KMS-11 (cell line): ENCODE measurements at regions not wholly inside any gene's neighbourhood (a gene's known extent, or its start where the extent isn't known, plus 50 kb on each side); places are given as distances from the start of the nearest gene placed in this dataset.

Experiments used
- H2AFZ ChIP-seq: fragments of 200-600 bp; sonication (generic); 2 replicates; pipeline ENCODE4 v1.6.1; 2016; ENCODE audit warnings: antibody characterized with exemption, mixed run types, low read depth
- H3K27ac ChIP-seq: fragments of 200-600 bp; sonication (generic); 2 replicates; pipeline ENCODE4 v1.6.1; 2016; ENCODE audit warnings: mild to moderate bottlenecking, mixed run types
- H3K27me3 ChIP-seq: fragments of 200-600 bp; sonication (generic); 2 replicates; pipeline ENCODE4 v1.6.1; 2017; ENCODE audit warnings: mild to moderate bottlenecking, low read depth, mixed run types, moderate library complexity; ENCODE audit not compliant: insufficient read depth
- H3K36me3 ChIP-seq: fragments of 200-600 bp; sonication (generic); 2 replicates; pipeline ENCODE4 v1.6.1; 2017; ENCODE audit warnings: mild to moderate bottlenecking, mixed run types; ENCODE audit not compliant: insufficient read depth
- H3K4me1 ChIP-seq: fragments of 200-600 bp; sonication (generic); 2 replicates; pipeline ENCODE4 v1.6.1; 2016; ENCODE audit warnings: mild to moderate bottlenecking, low read depth, mixed run types; ENCODE audit not compliant: poor library complexity, severe bottlenecking
- H3K4me2 ChIP-seq: fragments of 200-600 bp; sonication (generic); 2 replicates; pipeline ENCODE4 v1.7.0; 2016; ENCODE audit warnings: mild to moderate bottlenecking, mixed run types
- H3K4me3 ChIP-seq: fragments of 200-600 bp; sonication (generic); IDR thresholded peaks from 2 replicates; pipeline ENCODE4 v1.6.1; 2017; ENCODE audit warnings: low read depth, low read length, mixed read lengths; ENCODE audit not compliant: insufficient read depth
- H3K79me2 ChIP-seq: fragments of 200-600 bp; sonication (generic); 2 replicates; pipeline ENCODE4 v1.6.1; 2016; ENCODE audit warnings: low read depth, mixed run types; ENCODE audit not compliant: insufficient read depth
- H3K9ac ChIP-seq: fragments of 200-600 bp; sonication (generic); 2 replicates; pipeline ENCODE4 v1.6.1; 2016; ENCODE audit warnings: mild to moderate bottlenecking, mixed run types
- H4K20me1 ChIP-seq: fragments of 200-600 bp; sonication (generic); 2 replicates; pipeline ENCODE4 v1.6.1; 2016; ENCODE audit warnings: mild to moderate bottlenecking, mixed run types; ENCODE audit not compliant: insufficient read depth
- CTCF ChIP-seq: fragments of 200-600 bp; sonication (generic); conservative IDR thresholded peaks from 2 replicates; pipeline ENCODE4 v1.6.1; 2017; ENCODE audit warnings: low read depth, mild to moderate bottlenecking, antibody characterized with exemption, low read length, moderate library complexity, mixed read lengths

- Histone ChIP-seq H3K4me3 (no peak overlapping the region), H3K36me3 (no peaks in the 10 kb centered on the region), H2AFZ (no peak overlapping the region), H3K27ac (no peak overlapping the region), H3K4me1 (no peaks in the 10 kb centered on the region), H3K4me2 (no peak overlapping the region), H3K9ac (no peak overlapping the region), H4K20me1 (no peaks in the 10 kb centered on the region), H3K27me3 (no peaks in the 10 kb centered on the region), H3K79me2 (no peaks in the 10 kb centered on the region)
- no peak for TF ChIP-seq CTCF
Observed at GRCh38 chr6:105936972-105937371, 149.2 kb upstream of the PRDM1 start.

GRCh38 chr6:105935416-105935815 lies 150.7 kb upstream of the PRDM1 start:
- no peak overlapping the region for H3K27ac ChIP-seq
- no peaks in the 10 kb centered on the region for H3K4me1 ChIP-seq
- H3K4me3 ChIP-seq, result no peak overlapping the region
- TF ChIP-seq CTCF, result no peak
- H4K20me1 ChIP-seq, result no peaks in the 10 kb centered on the region
- no peak overlapping the region for H2AFZ ChIP-seq
- H3K27me3 ChIP-seq, result no peaks in the 10 kb centered on the region
- H3K4me2 ChIP-seq, result no peak overlapping the region
- no peaks in the 10 kb centered on the region for H3K36me3 ChIP-seq
- no peaks in the 10 kb centered on the region for H3K79me2 ChIP-seq
- no peak overlapping the region for H3K9ac ChIP-seq

GRCh38 chr6:105934708-105935107 lies 151.4 kb upstream of the PRDM1 start:
- no peaks in the 10 kb centered on the region for H4K20me1 ChIP-seq

GRCh38 chr6:105932440-105932839 lies 153.7 kb upstream of the PRDM1 start:
- no peak overlapping the region for H3K27ac ChIP-seq
- no peaks in the 10 kb centered on the region for H3K27me3 ChIP-seq
- H2AFZ ChIP-seq, result no peak overlapping the region
- H3K79me2 ChIP-seq, result no peaks in the 10 kb centered on the region
- no peak for TF ChIP-seq CTCF
- H3K4me2 ChIP-seq, result no peak overlapping the region
- no peaks in the 10 kb centered on the region for H4K20me1 ChIP-seq
- H3K4me3 ChIP-seq, result no peak overlapping the region
- no peaks in the 10 kb centered on the region for H3K36me3 ChIP-seq
- no peaks in the 10 kb centered on the region for H3K4me1 ChIP-seq
- H3K9ac ChIP-seq, result no peak overlapping the region

More at GRCh38 chr6:105934708-105935107, 151.4 kb upstream of the PRDM1 start:
- H3K27ac ChIP-seq, result no peak overlapping the region
- no peaks in the 10 kb centered on the region for H3K27me3 ChIP-seq
- no peaks in the 10 kb centered on the region for H3K36me3 ChIP-seq
- no peaks in the 10 kb centered on the region for H3K4me1 ChIP-seq
- TF ChIP-seq CTCF, result no peak
- H2AFZ ChIP-seq, result no peak overlapping the region
- H3K4me2 ChIP-seq, result no peak overlapping the region
- no peak overlapping the region for H3K9ac ChIP-seq
- H3K4me3 ChIP-seq, result no peak overlapping the region
- H3K79me2 ChIP-seq, result no peaks in the 10 kb centered on the region
